ENCODE measurements at regions not wholly inside any gene's neighbourhood (a gene's known extent, or its start where the extent isn't known, plus 50 kb on each side); places are given as distances from the start of the nearest gene placed in this dataset.

DNA sequence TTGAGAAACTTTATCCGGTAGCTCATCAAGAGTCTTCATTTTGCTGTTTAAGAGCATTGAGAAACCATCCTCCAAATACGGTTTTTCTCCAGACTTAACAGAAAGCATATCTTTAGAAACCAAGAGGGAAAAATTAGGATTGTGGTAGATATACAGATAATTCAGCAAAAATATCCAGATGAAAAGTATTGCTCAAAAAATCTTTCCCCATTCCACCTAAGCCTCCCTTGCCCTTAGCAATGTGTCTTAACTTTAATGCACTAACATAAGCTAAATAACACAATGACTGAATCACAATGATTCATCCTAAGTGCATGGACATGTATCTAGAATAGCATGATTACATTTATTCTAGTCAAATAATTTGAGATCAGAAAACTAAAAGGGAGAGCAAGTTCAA is 130.3 kb upstream of the TARS1 start:
- Histone ChIP-seq H4K20me1 (ENCODE audit: insufficient read depth) (no peaks in the 10 kb centered on the region), H2AFZ (ENCODE audit: low read depth) (no peak overlapping the region), H3K4me1 (ENCODE audit: low read depth, poor library complexity, severe bottlenecking) (no peaks in the 10 kb centered on the region), H3K27ac (no peak overlapping the region), H3K9ac (no peak overlapping the region), H3K27me3 (ENCODE audit: insufficient read depth, low read depth) (no peaks in the 10 kb centered on the region), H3K4me3 (IDR thresholded peaks at IDR 0.05; ENCODE audit: insufficient read depth, low read depth, low read length) (no peak overlapping the region), H3K4me2 (no peak overlapping the region), H3K79me2 (ENCODE audit: insufficient read depth, low read depth) (no peaks in the 10 kb centered on the region), H3K36me3 (ENCODE audit: insufficient read depth) (no peaks in the 10 kb centered on the region)
- TF ChIP-seq, protein P1, sequence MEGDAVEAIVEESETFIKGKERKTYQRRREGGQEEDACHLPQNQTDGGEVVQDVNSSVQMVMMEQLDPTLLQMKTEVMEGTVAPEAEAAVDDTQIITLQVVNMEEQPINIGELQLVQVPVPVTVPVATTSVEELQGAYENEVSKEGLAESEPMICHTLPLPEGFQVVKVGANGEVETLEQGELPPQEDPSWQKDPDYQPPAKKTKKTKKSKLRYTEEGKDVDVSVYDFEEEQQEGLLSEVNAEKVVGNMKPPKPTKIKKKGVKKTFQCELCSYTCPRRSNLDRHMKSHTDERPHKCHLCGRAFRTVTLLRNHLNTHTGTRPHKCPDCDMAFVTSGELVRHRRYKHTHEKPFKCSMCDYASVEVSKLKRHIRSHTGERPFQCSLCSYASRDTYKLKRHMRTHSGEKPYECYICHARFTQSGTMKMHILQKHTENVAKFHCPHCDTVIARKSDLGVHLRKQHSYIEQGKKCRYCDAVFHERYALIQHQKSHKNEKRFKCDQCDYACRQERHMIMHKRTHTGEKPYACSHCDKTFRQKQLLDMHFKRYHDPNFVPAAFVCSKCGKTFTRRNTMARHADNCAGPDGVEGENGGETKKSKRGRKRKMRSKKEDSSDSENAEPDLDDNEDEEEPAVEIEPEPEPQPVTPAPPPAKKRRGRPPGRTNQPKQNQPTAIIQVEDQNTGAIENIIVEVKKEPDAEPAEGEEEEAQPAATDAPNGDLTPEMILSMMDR (conservative IDR thresholded peaks at IDR 0.05; ENCODE audit: low read depth, low read length): no peak

DNA sequence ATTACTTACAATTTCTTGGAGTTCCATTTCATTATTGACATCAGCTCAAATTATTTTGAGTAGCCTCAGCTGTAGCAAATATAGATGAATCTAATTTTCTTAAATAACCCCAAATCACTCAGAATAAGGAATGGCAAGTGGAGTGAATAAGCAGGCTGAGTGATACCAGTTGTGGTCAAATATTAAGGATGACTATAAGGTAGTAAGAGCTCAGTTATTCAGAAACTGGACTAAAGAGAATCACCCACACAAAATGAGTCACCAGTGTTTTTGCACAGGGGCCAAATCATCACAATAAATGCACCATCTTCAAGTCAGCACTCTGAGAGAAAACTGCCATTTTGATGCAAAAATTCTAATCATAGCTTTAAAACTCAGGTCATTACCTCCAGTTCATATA is 128.9 kb upstream of the TARS1 start:
- no peaks in the 10 kb centered on the region for H4K20me1 ChIP-seq (ENCODE audit: insufficient read depth)
- H3K4me2 ChIP-seq: no peak overlapping the region
- no peaks in the 10 kb centered on the region for H3K27me3 ChIP-seq (ENCODE audit: insufficient read depth, low read depth)
- TF ChIP-seq, protein P1 (conservative IDR thresholded peaks at IDR 0.05; ENCODE audit: low read depth, low read length): no peak
- H3K79me2 ChIP-seq (ENCODE audit: insufficient read depth, low read depth): no peaks in the 10 kb centered on the region
- no peak overlapping the region for H3K4me3 ChIP-seq (IDR thresholded peaks at IDR 0.05; ENCODE audit: insufficient read depth, low read depth, low read length)
- H3K9ac ChIP-seq: no peak overlapping the region
- no peaks in the 10 kb centered on the region for H3K36me3 ChIP-seq (ENCODE audit: insufficient read depth)
- H2AFZ ChIP-seq (ENCODE audit: low read depth): no peak overlapping the region
- H3K4me1 ChIP-seq (ENCODE audit: low read depth, poor library complexity, severe bottlenecking): no peaks in the 10 kb centered on the region
- no peak overlapping the region for H3K27ac ChIP-seq

DNA sequence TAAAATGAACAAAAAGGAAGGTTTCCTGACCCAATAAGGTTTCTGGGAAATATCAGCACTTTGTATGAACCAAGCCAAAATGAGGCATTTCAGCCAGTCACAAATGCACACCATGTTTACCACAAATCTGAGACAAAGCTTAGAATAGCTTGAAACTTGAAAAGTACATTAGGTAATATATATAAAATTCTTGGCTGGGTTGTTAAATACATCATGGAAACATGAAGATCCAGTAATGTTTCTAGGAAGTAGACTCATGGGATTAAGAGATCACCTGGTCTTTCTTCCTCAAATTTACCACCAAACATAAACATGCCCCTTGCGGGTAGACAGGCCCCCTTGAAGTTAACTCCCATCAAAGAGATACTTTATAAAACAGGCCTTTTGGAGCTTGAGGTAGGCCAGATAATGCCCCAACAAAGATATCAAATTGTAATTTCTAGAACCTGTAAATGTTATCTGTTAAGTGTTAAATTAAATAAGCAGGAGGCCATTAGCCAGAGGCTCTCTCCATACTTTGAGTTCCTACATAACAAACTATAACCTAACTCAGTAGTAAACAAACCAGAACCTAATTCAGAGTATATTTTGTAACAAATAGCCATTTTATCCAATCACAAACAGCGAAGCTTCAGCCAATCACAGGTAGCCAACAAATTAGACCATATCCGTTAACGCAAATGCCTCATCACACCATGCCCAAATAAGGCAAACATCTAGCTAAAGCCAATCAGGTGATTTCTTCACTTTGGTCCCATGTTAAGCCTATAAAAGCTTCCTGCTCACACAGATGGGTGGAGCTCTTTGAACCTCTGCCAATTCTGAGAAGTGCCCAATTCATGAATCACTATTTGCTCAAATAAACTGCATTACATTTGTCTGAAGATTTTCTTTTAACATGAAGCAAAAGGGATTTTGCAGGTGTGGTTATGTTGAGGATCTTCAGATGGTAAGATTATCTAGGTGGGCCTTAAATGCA is 127.9 kb upstream of the TARS1 start:
- Histone ChIP-seq H3K9ac (no peak overlapping the region), H3K27me3 (ENCODE audit: insufficient read depth, low read depth) (no peaks in the 10 kb centered on the region), H2AFZ (ENCODE audit: low read depth) (no peak overlapping the region), H3K79me2 (ENCODE audit: insufficient read depth, low read depth) (no peaks in the 10 kb centered on the region), H3K27ac (no peak overlapping the region), H3K36me3 (ENCODE audit: insufficient read depth) (no peaks in the 10 kb centered on the region), H3K4me2 (no peak overlapping the region), H3K4me3 (IDR thresholded peaks at IDR 0.05; ENCODE audit: insufficient read depth, low read depth, low read length) (no peak overlapping the region), H4K20me1 (ENCODE audit: insufficient read depth) (no peaks in the 10 kb centered on the region), H3K4me1 (ENCODE audit: low read depth, poor library complexity, severe bottlenecking) (no peaks in the 10 kb centered on the region)
- TF ChIP-seq, protein P1 (conservative IDR thresholded peaks at IDR 0.05; ENCODE audit: low read depth, low read length): no peak

DNA sequence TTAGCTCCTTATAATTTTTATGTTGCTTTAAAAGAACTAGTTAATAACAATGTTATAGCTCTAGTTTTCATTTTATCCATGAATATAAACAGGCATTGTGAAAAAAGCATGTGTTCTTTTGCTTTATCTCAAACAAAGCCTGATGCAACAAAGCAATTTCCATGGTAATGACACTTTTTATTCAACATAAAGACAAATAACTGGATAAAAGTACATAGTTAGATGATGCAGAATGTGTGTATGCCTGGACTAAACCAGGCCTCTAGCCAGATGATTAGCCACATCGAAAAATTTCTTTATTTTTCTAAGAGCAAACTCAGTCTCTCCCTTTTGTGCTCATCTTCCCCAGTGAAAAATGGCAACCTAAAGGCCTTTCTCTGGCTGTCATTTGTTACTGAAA is 125.6 kb upstream of the TARS1 start:
- Histone ChIP-seq H3K4me3 (IDR thresholded peaks at IDR 0.05; ENCODE audit: insufficient read depth, low read depth, low read length) (no peak overlapping the region), H3K79me2 (ENCODE audit: insufficient read depth, low read depth) (no peaks in the 10 kb centered on the region), H3K4me1 (ENCODE audit: low read depth, poor library complexity, severe bottlenecking) (no peaks in the 10 kb centered on the region), H3K36me3 (ENCODE audit: insufficient read depth) (no peaks in the 10 kb centered on the region), H3K27me3 (ENCODE audit: insufficient read depth, low read depth) (no peaks in the 10 kb centered on the region), H3K9ac (no peak overlapping the region), H4K20me1 (ENCODE audit: insufficient read depth) (no peaks in the 10 kb centered on the region), H3K4me2 (no peak overlapping the region), H3K27ac (no peak overlapping the region), H2AFZ (ENCODE audit: low read depth) (no peak overlapping the region)
- TF ChIP-seq, protein P1 (conservative IDR thresholded peaks at IDR 0.05; ENCODE audit: low read depth, low read length): no peak

All from KMS-11 (cell line).